ENCODE measurements at regions not wholly inside any gene's neighbourhood (a gene's known extent, or its start where the extent isn't known, plus 50 kb on each side); places are given as distances from the start of the nearest gene placed in this dataset.

- DNase-seq (ENCODE audit: low read depth) = no peak
These were observed 156.3 kb downstream of the TMX1 start for GRCh38 chr14:51396222-51396815.

GRCh38 chr14:51398898-51399297 lies 158.9 kb downstream of the TMX1 start:
- no peak for DNase-seq (ENCODE audit: low read depth)

DNA sequence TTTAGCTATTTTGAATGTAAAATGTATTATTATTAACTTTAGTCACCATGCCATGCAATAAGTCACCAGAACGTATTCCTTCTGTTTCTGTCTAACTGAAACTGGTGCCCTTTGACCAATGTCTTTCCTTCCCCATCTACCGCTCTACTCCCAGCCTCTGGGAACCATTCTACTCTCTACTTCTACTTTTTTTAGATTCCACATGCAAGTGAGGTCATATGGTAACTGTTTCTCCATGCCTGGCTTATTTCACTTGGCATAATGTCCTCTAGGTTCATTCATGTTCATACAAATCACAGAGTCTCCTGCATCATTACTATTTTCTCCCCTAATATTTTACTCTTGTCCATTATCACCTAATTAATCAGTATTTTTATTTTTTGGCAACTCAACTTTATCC lies 160.1 kb downstream of the TMX1 start:
- no peak for DNase-seq (ENCODE audit: low read depth)

GRCh38 chr14:51401272-51401671 lies 161.2 kb downstream of the TMX1 start:
- DNase-seq (ENCODE audit: low read depth) = no peak

GRCh38 chr14:51401756-51402155 lies 161.7 kb downstream of the TMX1 start:
- DNase-seq (ENCODE audit: low read depth) = no peak

DNA sequence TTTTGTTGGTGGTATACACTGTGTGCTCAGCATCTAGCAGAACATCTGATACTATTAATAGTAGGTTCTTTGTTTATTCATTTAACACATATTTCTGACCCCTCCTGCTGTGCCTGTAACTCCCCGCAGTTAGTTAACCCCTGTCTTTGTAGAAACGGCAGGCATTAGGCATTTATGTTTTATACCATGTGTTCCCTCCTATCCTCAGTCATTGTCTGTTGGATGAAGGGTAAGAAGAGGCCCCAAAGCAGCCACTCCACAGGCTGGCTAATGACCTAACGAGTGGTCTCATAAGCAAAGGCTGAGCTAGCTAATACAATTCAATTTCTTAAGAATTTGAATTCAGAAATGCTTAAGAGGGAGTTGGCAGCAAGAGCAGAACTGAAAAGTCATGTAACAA lies 170.8 kb downstream of the TMX1 start:
- DNase-seq (ENCODE audit: low read depth) = no peak

DNA sequence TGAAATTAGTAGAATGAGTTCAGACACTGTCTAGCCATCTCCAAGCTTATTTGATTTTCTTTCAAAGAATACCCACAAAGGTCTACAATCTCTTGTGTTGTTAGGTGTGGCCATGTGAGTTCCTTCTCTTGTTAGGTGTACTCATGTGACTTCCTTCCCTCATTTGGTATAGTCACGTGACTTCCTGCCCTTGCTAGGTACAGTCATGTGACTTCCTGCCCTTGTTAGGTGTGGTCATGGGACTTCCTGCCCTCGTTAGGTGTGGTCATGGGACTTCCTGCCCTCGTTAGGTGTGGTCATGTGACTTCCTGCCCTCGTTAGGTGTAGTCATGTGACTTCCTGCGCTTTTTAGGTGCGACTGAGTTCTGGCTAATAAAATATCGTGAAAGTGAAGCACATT lies 179.6 kb downstream of the TMX1 start:
- no peak for DNase-seq (ENCODE audit: low read depth)

- DNase-seq (ENCODE audit: low read depth) = no peak
These were observed 182.7 kb downstream of the TMX1 start for GRCh38 chr14:51422704-51423103.

DNA sequence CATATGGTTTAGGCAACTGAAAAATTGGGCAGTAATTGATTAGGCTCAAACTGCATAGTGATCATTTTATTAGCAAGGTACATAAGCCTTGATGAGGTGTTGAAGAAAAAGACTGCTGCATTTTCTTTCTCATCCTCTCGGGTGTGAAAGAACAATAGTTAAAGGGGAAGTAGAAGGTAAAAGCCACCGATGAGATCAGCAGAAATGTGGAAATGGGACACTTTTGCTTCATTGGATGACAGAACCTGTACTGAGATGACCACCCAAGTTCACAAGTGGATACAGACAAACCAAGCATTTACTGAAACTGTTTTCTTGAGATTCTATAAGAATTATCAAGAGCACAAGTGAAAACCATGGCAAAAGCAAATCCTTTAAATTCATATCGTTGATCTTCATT lies 184.0 kb downstream of the TMX1 start:
- DNase-seq (ENCODE audit: low read depth) = no peak

- no peak for DNase-seq (ENCODE audit: low read depth)
These were observed 184.7 kb downstream of the TMX1 start for GRCh38 chr14:51424561-51425251.

GRCh38 chr14:51428981-51429380 lies 188.9 kb downstream of the TMX1 start:
- DNase-seq (ENCODE audit: low read depth) = no peak

- no peak for DNase-seq (ENCODE audit: low read depth)
These were observed 190.0 kb downstream of the TMX1 start for GRCh38 chr14:51430079-51430478.

GRCh38 chr14:51430633-51431032 lies 190.6 kb downstream of the TMX1 start:
- no peak for DNase-seq (ENCODE audit: low read depth)

- DNase-seq (ENCODE audit: low read depth) = no peak
These were observed 191.1 kb downstream of the TMX1 start for GRCh38 chr14:51431033-51431709.

DNA sequence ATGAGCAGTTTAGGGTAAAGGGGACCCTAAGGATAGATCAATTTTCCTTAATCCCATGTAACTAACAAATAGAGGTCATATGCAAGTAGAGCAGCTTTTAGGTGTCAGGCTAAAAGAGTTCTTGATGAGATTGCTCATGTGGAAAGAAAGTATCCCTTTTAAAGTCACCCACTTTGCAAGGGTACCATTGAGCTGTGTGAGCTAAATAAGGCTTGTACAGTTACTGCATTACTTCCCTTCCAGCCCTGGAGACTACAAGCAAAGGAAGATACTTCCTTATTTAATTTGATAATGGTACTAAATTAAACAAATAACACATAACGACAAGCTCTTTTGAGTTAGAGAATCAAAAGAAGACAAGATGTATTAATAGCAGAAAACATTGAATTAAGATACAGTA lies 191.7 kb downstream of the TMX1 start:
- no peak for DNase-seq (ENCODE audit: low read depth)

GRCh38 chr14:51432302-51432948 lies 192.4 kb downstream of the TMX1 start:
- no peak for DNase-seq (ENCODE audit: low read depth)

GRCh38 chr14:51436630-51437029 lies 196.6 kb downstream of the TMX1 start:
- no peak for DNase-seq (ENCODE audit: low read depth)

DNA sequence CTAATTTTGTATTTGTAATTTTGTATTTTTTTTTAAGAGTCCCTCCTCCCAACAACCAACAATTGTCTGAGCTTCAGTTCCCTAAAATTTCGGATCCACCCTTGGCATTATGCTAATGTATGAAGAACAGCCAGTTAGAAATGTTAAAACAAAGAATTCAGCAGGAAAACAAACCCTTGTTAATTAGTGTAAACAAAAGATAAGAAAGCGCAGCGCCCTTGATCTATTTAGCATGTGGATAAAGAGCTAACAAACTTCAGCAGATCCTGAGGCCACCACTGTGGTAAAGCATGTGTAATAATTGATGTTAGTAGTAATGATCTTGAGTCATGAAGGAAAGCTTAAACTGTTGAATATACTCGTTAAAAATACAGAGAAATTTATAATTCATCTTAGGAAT lies 199.8 kb downstream of the TMX1 start:
- DNase-seq (ENCODE audit: low read depth) = no peak

- DNase-seq (ENCODE audit: low read depth) = no peak
These were observed 201.0 kb downstream of the TMX1 start for GRCh38 chr14:51441001-51441400.

GRCh38 chr14:51442513-51443175 lies 202.6 kb downstream of the TMX1 start:
- DNase-seq (ENCODE audit: low read depth) = no peak

DNA sequence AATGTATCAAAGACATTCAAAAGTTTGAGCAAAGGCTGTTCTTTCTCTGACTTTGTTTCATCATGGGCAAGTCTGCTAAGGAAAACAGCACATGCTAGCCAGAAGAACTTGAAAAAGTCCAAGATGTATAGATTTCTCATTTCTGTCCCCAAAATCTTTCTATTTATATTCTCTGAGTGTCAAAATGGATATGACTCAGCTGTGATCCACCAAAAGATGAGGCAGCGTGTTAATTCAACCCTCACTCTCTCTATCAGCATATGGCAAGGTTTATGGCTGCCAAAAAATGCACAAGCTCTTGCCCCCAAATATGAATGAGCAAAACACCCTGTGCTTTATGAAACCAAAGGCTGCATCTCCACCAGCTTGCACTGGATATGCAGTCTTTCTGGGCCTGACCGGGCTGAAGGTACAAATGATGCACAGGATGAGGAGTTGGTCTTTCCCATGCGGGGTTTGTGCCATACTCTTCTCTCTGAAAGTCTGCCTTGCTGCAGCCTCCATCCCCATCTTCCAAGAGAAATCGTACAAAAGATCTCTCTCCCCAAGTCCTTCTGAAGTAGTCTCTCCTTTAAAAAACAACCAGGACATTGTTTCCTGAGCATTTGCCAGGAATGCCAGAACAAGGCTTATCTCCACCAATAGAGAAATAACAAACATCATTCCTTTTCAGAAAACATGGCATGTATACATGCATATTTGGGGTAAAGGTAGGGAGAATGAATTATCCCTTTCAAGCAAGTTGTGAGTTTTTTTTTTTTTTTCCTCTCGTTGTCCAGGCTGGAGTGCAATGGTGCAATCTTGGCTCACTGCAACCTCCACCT lies 203.4 kb downstream of the TMX1 start:
- no peak for DNase-seq (ENCODE audit: low read depth)
